Erythroblast (primary cell): ENCODE measurements at regions not wholly inside any gene's neighbourhood (a gene's known extent, or its start where the extent isn't known, plus 50 kb on each side); places are given as distances from the start of the nearest gene placed in this dataset.

Experiments used
- DNase-seq, 2 experiments: peaks; one replicate each; lab custom pipeline; 2025; lab: John Stamatoyannopoulos, UW
- GATA1 ChIP-seq: IDR thresholded peaks from 2 replicates; pipeline ENCODE4 v1.6.1; 2011; ENCODE audit warnings: low read depth, mild to moderate bottlenecking, control low read depth, low read length, moderate library complexity
- POLR2A ChIP-seq: IDR thresholded peaks from 2 replicates; pipeline ENCODE4 v1.6.1; 2011; ENCODE audit warnings: mild to moderate bottlenecking, low read length

DNA sequence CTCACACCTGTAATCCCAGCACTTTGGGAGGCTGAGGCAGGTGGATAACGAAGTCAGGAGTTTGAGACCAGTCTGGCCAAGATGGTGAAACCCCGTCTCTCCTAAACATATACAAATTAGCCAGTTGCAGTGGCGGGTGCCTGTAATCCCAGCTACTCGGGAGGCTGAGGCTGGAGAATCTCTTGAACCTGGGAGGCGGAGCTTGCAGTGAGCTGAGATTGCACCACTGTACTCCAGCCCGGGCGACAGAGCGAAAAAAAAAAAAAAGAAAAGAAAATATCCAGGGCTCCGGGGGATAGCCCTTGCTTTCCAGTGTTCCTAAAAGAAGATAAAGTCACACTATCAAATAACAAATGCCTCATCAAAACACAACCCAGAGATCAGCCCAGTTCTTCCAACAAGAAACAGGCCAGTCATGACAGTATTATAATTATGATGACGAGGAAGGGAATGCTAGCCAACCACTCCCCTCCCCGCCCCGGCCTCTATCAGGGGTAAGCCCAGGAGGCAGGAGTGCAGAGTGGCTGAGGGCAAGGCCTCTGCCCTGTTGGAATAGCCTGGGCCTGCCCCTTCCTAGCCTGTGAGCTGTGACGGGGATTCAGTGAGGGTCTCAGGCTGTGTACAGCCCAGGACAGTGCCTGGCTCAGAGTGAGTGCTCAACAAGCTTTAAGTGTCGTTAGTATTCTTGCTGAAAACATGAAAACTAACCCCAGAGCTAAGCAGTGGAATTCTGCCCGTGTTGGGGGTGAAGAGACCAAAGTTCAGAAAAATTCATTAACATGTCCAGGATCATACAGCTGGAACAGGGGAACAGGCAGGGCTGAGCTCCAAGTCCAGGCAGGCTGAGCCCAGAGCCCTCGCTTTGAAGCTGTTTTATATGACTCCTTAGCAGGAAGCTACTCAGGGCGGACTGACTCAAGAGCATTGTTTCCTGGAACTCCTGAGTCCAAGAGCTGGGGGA is 54.3 kb downstream of the FAM241B start:
- DNase-seq: peak in 1 of 2 experiments; percentile 22
- no peak for TF ChIP-seq GATA1
- TF ChIP-seq POLR2A: no peak

DNA sequence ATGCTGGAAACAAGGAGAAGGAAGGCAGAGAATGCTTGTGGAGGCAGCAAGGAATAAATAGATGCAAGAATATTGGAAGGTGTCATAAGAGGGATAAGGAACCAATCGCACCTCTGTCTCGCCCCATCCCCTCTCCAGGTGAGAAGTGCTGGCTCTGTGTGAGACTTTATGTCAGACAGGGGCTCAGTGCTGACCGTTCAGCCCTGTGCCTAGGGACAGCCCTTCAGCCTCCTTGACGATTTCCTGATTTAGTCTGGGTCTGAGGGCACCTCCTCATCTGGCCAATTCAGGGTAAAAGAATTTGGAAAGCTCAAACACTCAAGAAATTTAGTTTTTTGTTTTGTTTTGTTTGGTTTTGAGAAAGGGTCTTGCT is 54.9 kb downstream of the FAM241B start:
- TF ChIP-seq GATA1 (no peak), POLR2A (no peak)
- DNase-seq: no peak

- no peak for DNase-seq
- no peak for TF ChIP-seq POLR2A
Observed at GRCh38 chr10:69685426-69685801, 55.4 kb downstream of the FAM241B start.

DNA sequence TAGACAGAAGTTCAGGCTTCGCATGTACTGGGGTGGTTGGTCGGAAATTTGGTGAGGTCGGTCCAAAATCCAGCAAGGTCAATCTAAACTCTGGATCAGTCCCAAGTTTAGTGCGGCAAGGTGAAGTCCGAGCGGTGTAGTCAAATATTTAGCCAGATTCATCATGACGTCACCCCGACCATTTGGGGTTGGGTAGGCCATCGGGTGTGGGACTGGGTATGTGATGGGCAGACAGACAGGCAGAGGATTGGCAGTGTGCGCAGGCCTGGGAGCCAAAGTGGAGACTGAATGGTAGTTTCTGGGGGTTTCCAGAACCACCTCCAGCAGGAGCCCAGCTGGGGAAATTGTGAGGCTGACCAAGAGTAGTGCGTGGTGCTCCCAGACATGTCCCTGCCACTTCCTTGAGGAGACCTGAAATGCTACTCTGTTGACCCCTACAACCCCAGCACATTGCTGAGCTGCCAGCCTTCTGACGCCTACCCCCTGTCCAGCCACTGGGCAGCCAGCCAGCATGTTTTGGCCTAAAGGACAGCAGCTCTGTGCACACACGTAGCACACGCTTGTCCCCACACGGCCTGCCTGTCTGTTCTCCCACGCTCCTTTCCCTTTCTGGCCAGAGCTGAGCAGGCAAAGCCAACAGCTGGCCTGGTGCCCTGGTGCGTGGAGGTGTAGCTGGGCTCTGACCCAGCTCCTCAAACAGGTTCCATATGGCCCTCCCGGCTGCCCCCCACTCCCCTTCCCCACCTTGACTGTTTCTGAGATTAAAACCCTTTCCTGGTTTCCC is 55.9 kb downstream of the FAM241B start:
- no peak for DNase-seq
- no peak for TF ChIP-seq POLR2A
- TF ChIP-seq GATA1: no peak

- no peak for DNase-seq
- TF ChIP-seq GATA1 (no peak), POLR2A (no peak)
Observed at GRCh38 chr10:69686866-69687265, 56.8 kb downstream of the FAM241B start.

GRCh38 chr10:69687426-69687825 is 57.4 kb downstream of the FAM241B start:
- no peak for TF ChIP-seq POLR2A
- no peak for TF ChIP-seq GATA1

GRCh38 chr10:69692267-69692666 is 62.2 kb downstream of the FAM241B start:
- no peak for DNase-seq
- no peak for TF ChIP-seq POLR2A
- no peak for TF ChIP-seq GATA1

More at GRCh38 chr10:69687426-69687825, 57.4 kb downstream of the FAM241B start:
- no peak for DNase-seq

DNA sequence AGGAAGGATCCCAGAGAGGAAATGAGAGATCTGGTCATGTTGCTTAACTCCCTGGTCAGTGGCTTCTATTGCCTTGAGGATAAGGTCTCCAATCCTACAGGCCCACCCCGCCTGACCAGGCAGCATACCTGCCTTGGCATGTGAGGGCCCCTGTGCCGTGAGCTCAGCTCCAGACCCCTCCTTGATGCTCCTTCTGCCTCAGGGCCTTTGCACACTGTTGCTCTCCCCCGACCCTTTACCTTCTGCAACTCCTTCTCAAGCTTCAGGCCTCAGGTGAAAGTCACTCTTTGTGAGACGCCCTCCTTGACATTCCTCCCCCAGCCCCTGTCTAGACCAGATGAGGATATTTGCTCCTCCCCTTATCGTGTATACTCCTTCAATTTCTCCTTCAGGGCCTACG is 62.8 kb downstream of the FAM241B start:
- TF ChIP-seq GATA1: no peak
- TF ChIP-seq POLR2A: no peak
- DNase-seq: no peak

GRCh38 chr10:69693886-69694285 is 63.8 kb downstream of the FAM241B start:
- no peak for DNase-seq
- TF ChIP-seq POLR2A: no peak
- TF ChIP-seq GATA1: no peak

- peak; percentile 17 to 39 for DNase-seq
- TF ChIP-seq GATA1 (no peak), POLR2A (no peak)
Observed at GRCh38 chr10:69696073-69696731, 66.2 kb downstream of the FAM241B start.

DNA sequence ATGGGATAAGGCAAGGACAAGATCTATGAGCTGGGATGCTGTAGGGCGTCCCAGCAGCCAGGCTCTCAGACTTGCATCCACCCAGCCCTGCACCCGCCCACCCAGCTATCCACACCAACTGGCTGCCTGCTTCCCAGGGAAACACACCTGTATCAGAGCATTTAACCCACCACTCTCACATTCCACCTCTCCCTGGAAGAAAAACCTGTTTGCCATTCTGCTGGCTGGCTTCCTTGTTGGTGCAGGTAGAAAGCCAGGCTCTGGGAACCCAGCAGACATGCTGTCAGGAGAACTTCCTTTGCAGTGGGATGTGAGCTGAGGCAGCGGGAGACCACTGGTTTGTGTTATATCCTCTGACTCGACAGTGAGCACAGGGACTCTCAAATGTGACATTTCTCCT is 67.0 kb downstream of the FAM241B start:
- TF ChIP-seq POLR2A: no peak
- no peak for TF ChIP-seq GATA1
- DNase-seq: no peak

DNA sequence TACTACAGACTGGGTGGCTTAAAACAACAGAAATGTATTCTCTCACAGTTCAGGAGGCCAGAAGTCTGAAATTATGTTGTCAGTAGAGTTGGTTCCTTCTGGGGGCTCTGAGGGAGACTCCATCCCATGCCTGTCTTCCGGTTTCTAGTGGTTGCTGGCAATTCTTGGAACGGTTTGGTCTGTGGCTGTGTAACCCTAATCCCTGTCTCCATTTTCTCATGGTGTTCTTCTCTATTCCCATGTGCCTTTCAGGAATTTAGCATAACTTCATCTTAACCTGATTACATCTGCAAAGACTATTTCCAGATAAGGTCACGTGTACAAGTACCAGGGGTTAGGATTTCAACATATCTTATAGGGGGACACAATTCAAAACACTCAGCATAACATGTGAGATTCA is 73.2 kb downstream of the FAM241B start:
- no peak for TF ChIP-seq POLR2A
- TF ChIP-seq GATA1: no peak

GRCh38 chr10:69703766-69704630 is 74.0 kb downstream of the FAM241B start:
- DNase-seq: no peak
- TF ChIP-seq POLR2A (no peak), GATA1 (no peak)

More for the DNA sequence above, 73.2 kb downstream of the FAM241B start:
- DNase-seq: no peak
